Endothelial cell (in vitro differentiated cells): ENCODE measurements at regions not wholly inside any gene's neighbourhood (a gene's known extent, or its start where the extent isn't known, plus 50 kb on each side); places are given as distances from the start of the nearest gene placed in this dataset.
"Not testable (repeated sequence)": the region's sequence is repeated elsewhere in the genome, so short reads cannot be mapped to it uniquely, and the experiment has no call there.

ENCODE experiments used
- DNase-seq: peaks from one replicate; pipeline ENCODE4 v3.0.0; 2021; ENCODE audit warnings: low spot score
- H3K27ac Mint-ChIP-seq: one replicate; pipeline ENCODE4 v1.8.0; 2021; ENCODE audit warnings: mixed read lengths, inconsistent platforms; ENCODE audit not compliant: unreplicated experiment
- H3K27me3 Mint-ChIP-seq: one replicate; pipeline ENCODE4 v1.8.0; 2021; ENCODE audit warnings: mild to moderate bottlenecking, moderate library complexity, mixed read lengths, inconsistent platforms; ENCODE audit not compliant: unreplicated experiment
- H3K36me3 Mint-ChIP-seq: one replicate; pipeline ENCODE4 v1.8.0; 2021; ENCODE audit warnings: mild to moderate bottlenecking, low read depth, mixed read lengths, inconsistent platforms; ENCODE audit not compliant: unreplicated experiment
- H3K4me1 Mint-ChIP-seq: one replicate; pipeline ENCODE4 v1.8.0; 2021; ENCODE audit warnings: mild to moderate bottlenecking, mixed read lengths, inconsistent platforms; ENCODE audit not compliant: unreplicated experiment
- H3K4me3 Mint-ChIP-seq: one replicate; pipeline ENCODE4 v1.8.0; 2021; ENCODE audit warnings: mild to moderate bottlenecking, mixed read lengths, inconsistent platforms; ENCODE audit not compliant: unreplicated experiment
- H3K9me3 Mint-ChIP-seq: one replicate; pipeline ENCODE4 v1.8.0; 2021; ENCODE audit warnings: mixed read lengths, inconsistent platforms; ENCODE audit not compliant: unreplicated experiment
- TF ChIP-seq, protein P1 (sequence below): fragments of 200-600 bp; sonication (generic); IDR thresholded peaks from one replicate; pipeline ENCODE4 v1.5.0; 2021; ENCODE audit warnings: antibody characterized with exemption; ENCODE audit not compliant: unreplicated experiment

DNA sequence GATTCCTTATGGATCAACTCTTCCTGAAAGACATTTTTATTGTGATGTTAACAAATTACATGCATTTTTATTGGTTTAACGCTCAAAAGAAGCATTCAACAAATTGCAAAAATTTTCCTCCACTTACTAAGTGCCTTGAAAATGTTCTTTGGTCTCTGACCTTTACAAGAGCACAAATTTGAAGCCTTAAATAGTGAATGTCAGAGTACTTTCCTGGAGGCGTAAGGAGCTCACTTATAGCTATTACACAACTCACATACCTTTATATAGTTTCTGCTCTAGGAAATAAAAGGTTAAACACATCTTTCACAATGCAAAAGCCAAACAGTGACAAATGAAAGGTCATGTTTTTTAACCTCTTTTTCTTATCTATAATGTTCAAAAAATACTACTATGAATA, 405.7 kb upstream of the ZNF804A start:
- DNase-seq, result no peak
- H3K4me1 Mint-ChIP-seq, result no peaks in the 10 kb centered on the region
- H3K4me3 Mint-ChIP-seq, result no peak overlapping the region
- no peaks in the 10 kb centered on the region for H3K9me3 Mint-ChIP-seq
- TF ChIP-seq, protein P1, sequence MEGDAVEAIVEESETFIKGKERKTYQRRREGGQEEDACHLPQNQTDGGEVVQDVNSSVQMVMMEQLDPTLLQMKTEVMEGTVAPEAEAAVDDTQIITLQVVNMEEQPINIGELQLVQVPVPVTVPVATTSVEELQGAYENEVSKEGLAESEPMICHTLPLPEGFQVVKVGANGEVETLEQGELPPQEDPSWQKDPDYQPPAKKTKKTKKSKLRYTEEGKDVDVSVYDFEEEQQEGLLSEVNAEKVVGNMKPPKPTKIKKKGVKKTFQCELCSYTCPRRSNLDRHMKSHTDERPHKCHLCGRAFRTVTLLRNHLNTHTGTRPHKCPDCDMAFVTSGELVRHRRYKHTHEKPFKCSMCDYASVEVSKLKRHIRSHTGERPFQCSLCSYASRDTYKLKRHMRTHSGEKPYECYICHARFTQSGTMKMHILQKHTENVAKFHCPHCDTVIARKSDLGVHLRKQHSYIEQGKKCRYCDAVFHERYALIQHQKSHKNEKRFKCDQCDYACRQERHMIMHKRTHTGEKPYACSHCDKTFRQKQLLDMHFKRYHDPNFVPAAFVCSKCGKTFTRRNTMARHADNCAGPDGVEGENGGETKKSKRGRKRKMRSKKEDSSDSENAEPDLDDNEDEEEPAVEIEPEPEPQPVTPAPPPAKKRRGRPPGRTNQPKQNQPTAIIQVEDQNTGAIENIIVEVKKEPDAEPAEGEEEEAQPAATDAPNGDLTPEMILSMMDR, result no peak
- H3K27me3 Mint-ChIP-seq, result no peaks in the 10 kb centered on the region
- H3K27ac Mint-ChIP-seq, result no peak overlapping the region
- H3K36me3 Mint-ChIP-seq, result no peaks in the 10 kb centered on the region

DNA sequence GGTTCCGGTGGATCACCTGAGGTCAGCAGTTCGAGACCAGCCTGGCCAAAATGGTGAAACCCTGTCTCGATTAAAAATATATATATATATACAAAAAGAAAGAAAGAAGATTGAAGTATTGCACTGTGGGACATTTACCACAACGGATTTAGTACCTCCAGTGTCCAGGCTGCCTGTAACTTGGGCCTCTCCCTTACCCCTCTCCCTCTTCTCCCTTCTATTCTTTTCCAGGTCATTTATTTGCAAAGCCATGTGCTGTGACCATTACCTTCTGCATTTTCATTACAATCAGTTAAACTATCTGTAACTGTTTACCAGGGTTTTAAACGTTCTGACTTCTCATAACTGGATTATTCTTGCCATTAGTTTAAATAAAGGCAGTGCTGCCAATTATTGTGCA, 400.9 kb upstream of the ZNF804A start:
- H3K4me1 Mint-ChIP-seq, result no peaks in the 10 kb centered on the region
- TF ChIP-seq, protein P1, result no peak
- DNase-seq, result no peak
- no peak overlapping the region for H3K27ac Mint-ChIP-seq
- no peaks in the 10 kb centered on the region for H3K9me3 Mint-ChIP-seq
- no peaks in the 10 kb centered on the region for H3K36me3 Mint-ChIP-seq
- H3K4me3 Mint-ChIP-seq, result no peak overlapping the region
- H3K27me3 Mint-ChIP-seq, result no peaks in the 10 kb centered on the region

DNA sequence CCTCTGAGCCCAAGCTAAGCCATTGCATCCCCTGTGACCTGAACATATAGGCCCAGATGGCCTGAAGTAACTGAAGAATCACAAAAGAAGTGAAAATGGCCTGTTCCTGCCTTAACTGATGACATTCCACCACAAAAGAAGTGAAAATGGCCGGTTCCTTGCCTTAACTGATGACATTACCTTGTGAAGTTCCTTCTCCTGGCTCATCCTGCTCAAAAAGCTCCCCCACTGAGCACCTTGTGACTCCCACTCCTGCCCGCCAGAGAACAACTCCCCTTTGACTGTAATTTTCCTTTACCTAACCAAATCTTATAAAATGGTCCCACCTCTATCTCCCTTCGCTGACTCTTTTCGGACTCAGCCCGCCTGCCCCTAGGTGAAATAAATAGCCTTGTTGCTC, 399.5 kb upstream of the ZNF804A start:
- H3K4me1 Mint-ChIP-seq, H3K4me3 Mint-ChIP-seq, H3K9me3 Mint-ChIP-seq, H3K36me3 Mint-ChIP-seq, DNase-seq, H3K27ac Mint-ChIP-seq, H3K27me3 Mint-ChIP-seq: not testable (repeated sequence)

DNA sequence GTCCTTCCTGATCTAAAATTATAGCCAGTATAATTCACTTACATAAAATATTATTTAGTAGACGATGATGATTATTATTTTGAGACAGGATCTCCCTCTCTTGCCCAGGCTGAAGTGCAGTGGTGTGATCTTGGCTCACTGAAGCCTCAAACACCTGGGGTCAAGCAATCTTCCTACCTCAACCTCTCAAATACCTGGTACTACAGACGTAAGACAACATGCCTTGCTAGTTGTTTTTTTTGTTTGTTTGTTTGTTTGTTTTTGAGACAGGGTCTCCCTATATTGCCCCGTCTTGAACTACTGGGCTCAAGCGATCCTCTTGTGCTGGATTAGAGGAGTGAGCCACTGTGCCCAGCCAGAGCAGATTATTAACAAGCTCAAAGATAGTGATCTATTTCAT, 399.1 kb upstream of the ZNF804A start:
- Mint-ChIP-seq H3K4me3 (no peak overlapping the region), H3K27ac (no peak overlapping the region), H3K4me1 (no peaks in the 10 kb centered on the region), H3K36me3 (no peaks in the 10 kb centered on the region), H3K9me3 (no peaks in the 10 kb centered on the region), H3K27me3 (no peaks in the 10 kb centered on the region)
- DNase-seq, result no peak
- TF ChIP-seq, protein P1, result no peak

DNA sequence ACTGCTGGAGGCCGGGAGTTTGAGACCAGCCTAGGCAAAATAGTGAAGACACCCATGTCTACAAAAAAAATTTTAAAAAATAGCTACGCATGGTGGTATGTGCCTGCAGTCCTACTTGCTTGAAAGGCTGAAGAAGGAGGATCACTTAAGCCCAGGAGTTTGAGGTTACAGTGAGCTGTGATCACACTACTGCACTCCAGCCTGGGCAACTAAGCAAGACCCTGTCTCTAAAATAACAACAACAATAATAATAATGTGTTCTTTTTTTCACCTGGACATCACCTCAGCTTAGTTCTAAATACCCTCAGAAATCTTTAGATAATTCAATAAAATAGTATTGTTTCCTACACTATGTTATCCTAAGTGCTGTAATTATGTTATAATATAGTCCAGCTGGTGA, 397.1 kb upstream of the ZNF804A start:
- H3K4me3 Mint-ChIP-seq, result no peak overlapping the region
- H3K9me3 Mint-ChIP-seq, result no peaks in the 10 kb centered on the region
- TF ChIP-seq, protein P1, result no peak
- DNase-seq, result no peak
- no peaks in the 10 kb centered on the region for H3K36me3 Mint-ChIP-seq
- no peaks in the 10 kb centered on the region for H3K27me3 Mint-ChIP-seq
- no peaks in the 10 kb centered on the region for H3K4me1 Mint-ChIP-seq
- no peak overlapping the region for H3K27ac Mint-ChIP-seq

DNA sequence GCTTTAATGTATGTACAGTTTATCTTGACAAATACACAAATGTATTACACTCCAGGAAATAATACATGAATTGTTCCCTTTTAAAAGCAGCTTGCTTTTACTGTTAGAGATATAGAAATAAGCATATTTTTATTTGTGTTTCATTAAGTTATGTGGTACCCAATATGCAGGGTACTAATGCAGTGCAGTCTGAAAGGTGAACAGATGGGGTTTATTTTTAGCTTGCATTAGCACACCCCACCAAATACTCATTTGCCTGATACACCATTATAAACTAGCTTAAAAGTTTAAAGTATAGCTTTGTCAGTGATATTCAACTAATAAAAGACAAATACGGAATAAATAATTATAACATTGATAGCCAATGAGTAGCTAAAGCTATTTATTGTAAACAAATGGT, 394.7 kb upstream of the ZNF804A start:
- Mint-ChIP-seq H3K9me3 (no peaks in the 10 kb centered on the region), H3K36me3 (no peaks in the 10 kb centered on the region), H3K4me3 (no peak overlapping the region), H3K27ac (no peak overlapping the region), H3K4me1 (no peaks in the 10 kb centered on the region), H3K27me3 (no peaks in the 10 kb centered on the region)
- no peak for DNase-seq
- TF ChIP-seq, protein P1, result no peak
